ENCODE measurements at regions not wholly inside any gene's neighbourhood (a gene's known extent, or its start where the extent isn't known, plus 50 kb on each side); places are given as distances from the start of the nearest gene placed in this dataset.
"Not testable (repeated sequence)": the region's sequence is repeated elsewhere in the genome, so short reads cannot be mapped to it uniquely, and the experiment has no call there.

- ATAC-seq (no peak), DNase-seq (ENCODE audit: low read depth, low spot score) (no peak)
- ChIA-PET RAD21 (ENCODE audit: low non-redundant PET in 1 of 2, low total read pairs in 2 of 2, uncharacterized antibody in 2 of 2, unreplicated experiment in 2 of 2) (no interaction called here), CTCF (no interaction called here), POLR2A (no interaction called here)
- no peak overlapping the region for H3K27ac ChIP-seq (ENCODE audit: low read depth, low read length)
- no peak for TF ChIP-seq ZNF274 (IDR thresholded peaks at IDR 0.05; ENCODE audit: low read depth, low read length)
- no peak for TF ChIP-seq POLR2A (IDR thresholded peaks at IDR 0.05; ENCODE audit: borderline replicate concordance, extremely low read depth, insufficient read depth, insufficient read length)
- TF ChIP-seq JUND (IDR thresholded peaks at IDR 0.05) = no peak
- no peak for TF ChIP-seq TCF7L2 (IDR thresholded peaks at IDR 0.05; ENCODE audit: borderline replicate concordance, extremely low read depth, insufficient read depth, insufficient read length)
- TF ChIP-seq SP1 (IDR thresholded peaks at IDR 0.05; ENCODE audit: low read depth) = no peak
- TF ChIP-seq ZBTB33 (IDR thresholded peaks at IDR 0.05; ENCODE audit: extremely low read depth, insufficient replicate concordance, low read length) = no peak
- TF ChIP-seq EZH2phosphoT487 (IDR thresholded peaks at IDR 0.05; ENCODE audit: borderline replicate concordance) = no peak
- TF ChIP-seq SRF (IDR thresholded peaks at IDR 0.05; ENCODE audit: low read depth) = no peak
- no peak for TF ChIP-seq EGR1 (IDR thresholded peaks at IDR 0.05; ENCODE audit: low read depth)
- no peak for TF ChIP-seq SIN3A (IDR thresholded peaks at IDR 0.05; ENCODE audit: low read depth)
- TF ChIP-seq REST (IDR thresholded peaks at IDR 0.05; ENCODE audit: low read depth) = no peak
- no peak for TF ChIP-seq FOSL1 (IDR thresholded peaks at IDR 0.05; ENCODE audit: low read depth)
- no peak for TF ChIP-seq RAD21 (IDR thresholded peaks at IDR 0.05; ENCODE audit: low read depth)
- TF ChIP-seq POLR2AphosphoS5 (IDR thresholded peaks at IDR 0.05; ENCODE audit: low read depth, low read length) = no peak
- intact Hi-C loops (cut with micrococcal nuclease) = no loop called here
- no peak overlapping the region for H3K9ac ChIP-seq (ENCODE audit: low read length)
- H3K9me3 ChIP-seq (ENCODE audit: control insufficient read depth in 1 of 2, insufficient read depth in 1 of 2, low read depth in 1 of 2, low read length in 2 of 2) = no peaks in the 10 kb centered on the region
- no peaks in the 10 kb centered on the region for H3K79me2 ChIP-seq (ENCODE audit: insufficient read depth, low read length)
- H3K36me3 ChIP-seq (ENCODE audit: control insufficient read depth in 1 of 2, insufficient read depth in 2 of 2, low read length in 2 of 2) = no peaks in the 10 kb centered on the region
- H3K4me2 ChIP-seq (ENCODE audit: low read length) = no peak overlapping the region
- H3K4me3 ChIP-seq (replicated peaks in 1 of 2; ENCODE audit: low read depth in 1 of 2, low read length in 2 of 2) = no peak overlapping the region
- BruUV-seq (replicated peaks) = no TSS peak
- no peaks in the 10 kb centered on the region; the same call in 1 of the 2 replicates for H3K9me2 ChIP-seq (ENCODE audit: insufficient read depth)
- no peaks in the 10 kb centered on the region for H3K27me3 ChIP-seq (ENCODE audit: insufficient read depth, low read length)
- H4K20me1 ChIP-seq (ENCODE audit: insufficient read depth) = no peaks in the 10 kb centered on the region
- peak overlapping the region; percentile 50 for H2AFZ ChIP-seq (ENCODE audit: low read depth, low read length, poor library complexity, severe bottlenecking)
- no peaks in the 10 kb centered on the region for H3K4me1 ChIP-seq (ENCODE audit: control insufficient read depth in 1 of 2, insufficient read depth in 2 of 2, low read length in 2 of 2)
These were observed 178.6 kb upstream of the ZNF804A start for GRCh38 chr2:184419744-184420143.

GRCh38 chr2:184421456-184421855, 176.9 kb upstream of the ZNF804A start:
- H3K4me2 ChIP-seq (ENCODE audit: low read length); H3K9ac ChIP-seq (ENCODE audit: low read length); BruUV-seq (replicated peaks); RAD21 ChIA-PET (ENCODE audit: low non-redundant PET in 1 of 2, low total read pairs in 2 of 2, uncharacterized antibody in 2 of 2, unreplicated experiment in 2 of 2); H3K27me3 ChIP-seq (ENCODE audit: insufficient read depth, low read length); H3K27ac ChIP-seq (ENCODE audit: low read depth, low read length); H3K36me3 ChIP-seq (ENCODE audit: control insufficient read depth in 1 of 2, insufficient read depth in 2 of 2, low read length in 2 of 2); H3K79me2 ChIP-seq (ENCODE audit: insufficient read depth, low read length); ATAC-seq; H4K20me1 ChIP-seq (ENCODE audit: insufficient read depth); POLR2A ChIA-PET; CTCF ChIA-PET; intact Hi-C loops (cut with micrococcal nuclease); H3K9me2 ChIP-seq (ENCODE audit: insufficient read depth); DNase-seq (ENCODE audit: low read depth, low spot score); H3K4me1 ChIP-seq (ENCODE audit: control insufficient read depth in 1 of 2, insufficient read depth in 2 of 2, low read length in 2 of 2); H3K4me3 ChIP-seq (replicated peaks in 1 of 2; ENCODE audit: low read depth in 1 of 2, low read length in 2 of 2); H3K9me3 ChIP-seq (ENCODE audit: control insufficient read depth in 1 of 2, insufficient read depth in 1 of 2, low read depth in 1 of 2, low read length in 2 of 2); H2AFZ ChIP-seq (ENCODE audit: low read depth, low read length, poor library complexity, severe bottlenecking): not testable (repeated sequence)
